ENCODE measurements at regions not wholly inside any gene's neighbourhood (a gene's known extent, or its start where the extent isn't known, plus 50 kb on each side); places are given as distances from the start of the nearest gene placed in this dataset.
"Not testable (repeated sequence)": the region's sequence is repeated elsewhere in the genome, so short reads cannot be mapped to it uniquely, and the experiment has no call there.

- no peak overlapping the region for H3K27ac Mint-ChIP-seq
- no peaks in the 10 kb centered on the region for H3K36me3 Mint-ChIP-seq (ENCODE audit: low read depth)
- H3K4me1 Mint-ChIP-seq: peaks cover 5% of the 10 kb centered on the region
- no peaks in the 10 kb centered on the region for H3K27me3 Mint-ChIP-seq
- peaks cover 8% of the 10 kb centered on the region for H3K9me3 Mint-ChIP-seq
- DNase-seq: no peak
- no peak overlapping the region for H3K4me3 Mint-ChIP-seq
- ChIA-PET CTCF (no interaction called here), POLR2A (no interaction called here)
Observed at GRCh38 chr9:88268886-88269285, 119.4 kb upstream of the SPIN1 start.

- Mint-ChIP-seq H3K27ac (no peak overlapping the region), H3K9me3 (peaks cover 8% of the 10 kb centered on the region), H3K27me3 (no peaks in the 10 kb centered on the region), H3K4me1 (peaks cover 5% of the 10 kb centered on the region), H3K36me3 (ENCODE audit: low read depth) (no peaks in the 10 kb centered on the region), H3K4me3 (no peak overlapping the region)
- ChIA-PET CTCF (no interaction called here), POLR2A (no interaction called here)
- no peak for DNase-seq
Observed at GRCh38 chr9:88267283-88267682, 121.0 kb upstream of the SPIN1 start.

GRCh38 chr9:88266416-88266815 lies 121.8 kb upstream of the SPIN1 start:
- Mint-ChIP-seq H3K27me3 (no peaks in the 10 kb centered on the region), H3K27ac (no peak overlapping the region), H3K4me1 (peaks cover 5% of the 10 kb centered on the region), H3K4me3 (no peak overlapping the region), H3K36me3 (ENCODE audit: low read depth) (no peaks in the 10 kb centered on the region), H3K9me3 (peaks cover 8% of the 10 kb centered on the region)
- POLR2A ChIA-PET: no interaction called here
- no peak for DNase-seq
- CTCF ChIA-PET: no interaction called here

DNA sequence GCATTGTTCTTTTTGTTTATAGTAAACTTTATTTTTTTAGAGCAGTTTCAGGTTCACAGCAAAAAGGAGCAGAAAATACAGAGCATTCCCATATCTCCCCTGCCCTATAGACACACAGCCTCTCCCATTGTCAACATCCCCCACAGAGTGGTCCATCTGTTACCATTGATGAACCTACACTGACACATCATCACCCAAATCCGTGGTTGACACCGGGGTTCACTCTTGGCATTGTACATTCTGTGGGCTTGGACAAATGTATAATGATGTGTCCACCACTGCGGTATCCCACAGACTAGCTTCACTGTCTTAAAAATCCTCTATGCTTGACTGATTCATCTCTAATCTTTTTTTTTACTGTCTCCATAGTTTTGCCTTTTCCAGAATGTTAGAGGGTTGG lies 120.7 kb upstream of the SPATA31C2 start:
- no peak overlapping the region for H3K4me3 Mint-ChIP-seq

DNA sequence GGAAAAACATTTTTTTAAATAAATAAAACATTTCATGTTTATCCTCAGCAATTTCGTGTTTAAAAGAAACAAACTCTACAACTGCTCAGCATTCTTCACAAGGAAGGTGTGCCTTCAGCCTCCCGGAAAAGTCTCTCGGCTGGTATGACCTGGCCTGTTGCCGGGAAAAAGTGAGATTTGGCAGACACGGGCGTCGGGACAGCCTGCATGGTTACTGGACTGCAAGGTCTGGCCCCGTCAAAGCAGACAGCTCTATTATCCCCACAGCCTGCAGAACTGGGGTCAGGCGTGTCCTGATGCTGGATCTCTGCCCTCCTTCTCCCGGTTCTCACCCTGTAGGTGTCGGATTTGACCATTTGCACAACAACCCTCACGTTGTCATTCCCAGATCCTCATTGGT lies 120.3 kb upstream of the SPATA31C2 start:
- ChIA-PET POLR2A (no interaction called here), CTCF (no interaction called here)
- Mint-ChIP-seq H3K27ac (no peak overlapping the region), H3K4me3 (no peak overlapping the region), H3K27me3 (peaks cover 7% of the 10 kb centered on the region), H3K4me1 (no peaks in the 10 kb centered on the region), H3K36me3 (ENCODE audit: low read depth) (no peaks in the 10 kb centered on the region), H3K9me3 (peaks cover 4% of the 10 kb centered on the region)
- no peak for DNase-seq

More for the DNA sequence above, 120.7 kb upstream of the SPATA31C2 start:
- ChIA-PET CTCF (no interaction called here), POLR2A (no interaction called here)
- H3K36me3 Mint-ChIP-seq (ENCODE audit: low read depth): no peaks in the 10 kb centered on the region
- H3K9me3 Mint-ChIP-seq: peaks cover under 1% of the 10 kb centered on the region
- no peak for DNase-seq
- H3K4me1 Mint-ChIP-seq: no peaks in the 10 kb centered on the region
- H3K27ac Mint-ChIP-seq: no peak overlapping the region
- H3K27me3 Mint-ChIP-seq: peaks cover 7% of the 10 kb centered on the region

- CTCF ChIA-PET: no interaction called here
- Mint-ChIP-seq H3K27ac (no peak overlapping the region), H3K36me3 (ENCODE audit: low read depth) (no peaks in the 10 kb centered on the region), H3K27me3 (peaks cover 7% of the 10 kb centered on the region), H3K9me3 (peaks cover 4% of the 10 kb centered on the region), H3K4me3 (no peak overlapping the region), H3K4me1 (no peaks in the 10 kb centered on the region)
- POLR2A ChIA-PET: no interaction called here
- no peak for DNase-seq
Observed at GRCh38 chr9:88258024-88258423, 119.7 kb upstream of the SPATA31C2 start.

- Mint-ChIP-seq H3K36me3 (ENCODE audit: low read depth) (peaks cover 6% of the 10 kb centered on the region), H3K4me3 (no peak overlapping the region), H3K9me3 (peaks cover 14% of the 10 kb centered on the region), H3K27ac (no peak overlapping the region), H3K4me1 (no peaks in the 10 kb centered on the region), H3K27me3 (peaks cover 7% of the 10 kb centered on the region)
- DNase-seq: no peak
- ChIA-PET POLR2A (no interaction called here), CTCF (no interaction called here)
Observed at GRCh38 chr9:88256216-88256615, 117.9 kb upstream of the SPATA31C2 start.

DNA sequence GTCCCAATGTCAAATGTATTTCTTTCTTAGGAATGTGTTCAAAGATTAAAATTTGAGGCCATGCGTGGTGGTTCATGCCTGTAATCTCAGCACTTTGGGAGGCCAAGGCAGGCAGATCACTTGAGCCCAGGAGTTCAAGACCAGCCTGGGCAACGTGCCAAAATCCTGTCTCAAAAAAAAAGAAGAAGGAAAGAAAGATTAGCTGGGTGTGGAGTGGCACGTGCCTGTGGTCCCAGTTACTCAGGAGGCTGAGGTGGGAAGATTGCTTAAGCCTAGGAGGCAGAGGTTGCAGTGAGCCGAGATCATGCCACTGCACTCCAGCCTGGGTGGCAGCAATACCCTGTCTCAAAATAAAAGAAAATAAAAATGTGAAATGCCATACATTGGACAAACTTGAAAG lies 117.5 kb upstream of the SPATA31C2 start:
- H3K4me3 Mint-ChIP-seq; H3K27ac Mint-ChIP-seq; H3K27me3 Mint-ChIP-seq; H3K4me1 Mint-ChIP-seq; H3K36me3 Mint-ChIP-seq (ENCODE audit: low read depth); POLR2A ChIA-PET; DNase-seq; CTCF ChIA-PET: not testable (repeated sequence)
- H3K9me3 Mint-ChIP-seq: peaks cover 18% of the 10 kb centered on the region

- H3K4me3 Mint-ChIP-seq: no peak overlapping the region
- peaks cover 8% of the 10 kb centered on the region for H3K36me3 Mint-ChIP-seq (ENCODE audit: low read depth)
- CTCF ChIA-PET: no interaction called here
- POLR2A ChIA-PET: no interaction called here
- H3K27me3 Mint-ChIP-seq: peaks cover 18% of the 10 kb centered on the region
- H3K4me1 Mint-ChIP-seq: no peaks in the 10 kb centered on the region
- H3K27ac Mint-ChIP-seq: no peak overlapping the region
- H3K9me3 Mint-ChIP-seq: peaks cover 27% of the 10 kb centered on the region
- DNase-seq: no peak
Observed at GRCh38 chr9:88251903-88252302, 113.6 kb upstream of the SPATA31C2 start.

GRCh38 chr9:88243736-88244135 lies 105.5 kb upstream of the SPATA31C2 start:
- H3K4me3 Mint-ChIP-seq: no peak overlapping the region
- peaks cover 29% of the 10 kb centered on the region for H3K27me3 Mint-ChIP-seq
- H3K36me3 Mint-ChIP-seq (ENCODE audit: low read depth): no peaks in the 10 kb centered on the region
- POLR2A ChIA-PET: no interaction called here
- H3K27ac Mint-ChIP-seq: no peak overlapping the region
- H3K9me3 Mint-ChIP-seq: no peaks in the 10 kb centered on the region
- no peak for DNase-seq
- no peaks in the 10 kb centered on the region for H3K4me1 Mint-ChIP-seq
- CTCF ChIA-PET: no interaction called here

GRCh38 chr9:88242879-88243278 lies 104.6 kb upstream of the SPATA31C2 start:
- DNase-seq: no peak

GRCh38 chr9:88237991-88238571 lies 99.8 kb upstream of the SPATA31C2 start:
- CTCF ChIA-PET: no interaction called here
- H3K4me1 Mint-ChIP-seq: peaks cover 6% of the 10 kb centered on the region
- no peak for DNase-seq
- H3K4me3 Mint-ChIP-seq: no peak overlapping the region
- H3K27ac Mint-ChIP-seq: no peak overlapping the region
- POLR2A ChIA-PET: no interaction called here
- peaks cover 17% of the 10 kb centered on the region for H3K27me3 Mint-ChIP-seq
- H3K9me3 Mint-ChIP-seq: no peaks in the 10 kb centered on the region
- no peaks in the 10 kb centered on the region for H3K36me3 Mint-ChIP-seq (ENCODE audit: low read depth)

More at GRCh38 chr9:88242879-88243278, 104.6 kb upstream of the SPATA31C2 start:
- peaks cover 25% of the 10 kb centered on the region for H3K27me3 Mint-ChIP-seq
- no peaks in the 10 kb centered on the region for H3K9me3 Mint-ChIP-seq
- POLR2A ChIA-PET: interaction anchor here (0.6 kb wide), 1 partner anchor 256 kb away, joined by 3 read pairs; no protein-coding TSS in a partner anchor
- peaks cover 5% of the 10 kb centered on the region for H3K4me1 Mint-ChIP-seq
- no peak overlapping the region for H3K27ac Mint-ChIP-seq
- no peak overlapping the region for H3K4me3 Mint-ChIP-seq
- CTCF ChIA-PET: interaction anchor here (0.6 kb wide), 1 partner anchor 398 kb away, joined by 3 read pairs; no protein-coding TSS in a partner anchor
- no peaks in the 10 kb centered on the region for H3K36me3 Mint-ChIP-seq (ENCODE audit: low read depth)

DNA sequence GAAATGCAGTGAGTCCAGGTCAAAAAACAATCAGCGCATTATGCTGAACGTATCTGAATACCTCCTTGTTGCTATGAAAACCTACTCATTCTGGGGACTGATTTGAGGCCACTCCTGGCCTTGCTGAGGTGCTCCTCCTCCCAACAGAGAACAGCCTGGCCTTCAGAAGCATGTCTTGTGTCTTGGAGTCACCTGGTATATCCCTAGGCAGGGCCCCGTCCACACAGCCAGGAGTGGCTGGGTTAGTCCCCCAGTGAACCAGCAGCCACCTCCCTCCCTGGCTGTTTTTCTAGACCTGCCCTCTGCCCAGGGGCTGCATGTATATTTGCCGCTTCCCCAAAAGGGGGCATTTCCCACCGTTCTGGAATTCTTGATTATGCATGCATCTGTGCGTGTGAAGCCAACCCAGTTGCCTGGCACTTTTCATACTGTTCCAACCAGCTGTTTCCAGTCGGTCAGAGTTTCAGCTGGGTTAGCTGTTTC lies 99.2 kb upstream of the SPATA31C2 start:
- Mint-ChIP-seq H3K27ac (no peak overlapping the region), H3K36me3 (ENCODE audit: low read depth) (no peaks in the 10 kb centered on the region), H3K4me1 (peaks cover 6% of the 10 kb centered on the region), H3K27me3 (peaks cover 12% of the 10 kb centered on the region), H3K4me3 (no peak overlapping the region), H3K9me3 (no peaks in the 10 kb centered on the region)
- ChIA-PET POLR2A (no interaction called here), CTCF (no interaction called here)
- no peak for DNase-seq

DNA sequence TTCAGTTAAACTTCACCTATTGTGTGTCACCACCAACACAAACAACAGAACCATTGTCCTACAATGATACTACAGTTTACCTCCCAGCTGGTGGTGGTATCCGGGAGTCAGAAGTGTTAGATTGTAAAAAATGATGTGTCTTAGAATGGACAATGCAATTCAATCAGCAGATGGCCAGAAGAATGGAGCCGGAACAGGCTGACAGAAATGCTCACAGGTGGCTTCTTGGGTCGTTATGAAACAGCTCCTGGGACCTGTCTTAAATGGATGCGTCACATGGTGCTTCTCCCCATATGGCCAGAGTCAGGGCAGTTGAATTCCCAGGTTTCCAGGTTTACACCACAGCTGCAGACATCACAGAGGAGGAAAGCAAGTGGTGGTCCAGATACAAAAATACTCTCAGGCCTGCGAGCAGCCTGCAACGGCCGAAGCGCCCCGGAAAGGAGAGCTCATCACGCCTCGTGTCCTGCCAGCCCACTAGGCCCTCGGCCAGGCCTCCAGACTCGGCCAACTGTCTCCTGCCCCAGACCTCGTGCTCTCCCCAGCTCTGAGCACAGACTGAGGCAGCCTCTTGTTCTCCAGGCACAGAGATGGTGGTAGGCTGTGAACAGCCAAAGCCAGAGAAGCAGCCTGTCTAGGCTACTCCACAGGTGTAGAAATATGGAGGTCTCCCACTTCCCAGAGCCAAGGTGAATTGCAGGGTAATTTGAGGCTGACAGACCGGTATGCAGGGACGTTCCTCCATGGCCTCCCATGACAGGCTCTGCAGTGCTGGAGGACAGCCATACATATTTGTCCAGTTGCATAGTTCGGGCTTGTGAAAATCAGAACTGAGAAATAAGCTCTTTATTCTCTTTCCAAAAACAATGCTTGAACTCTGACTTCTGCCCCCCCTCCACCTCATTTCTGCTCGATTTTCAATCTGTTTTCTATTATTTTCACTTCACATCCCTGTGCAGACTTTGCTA lies 98.5 kb upstream of the SPATA31C2 start:
- no peak overlapping the region for H3K27ac Mint-ChIP-seq
- ChIA-PET CTCF (no interaction called here), POLR2A (no interaction called here)
- peaks cover 12% of the 10 kb centered on the region for H3K27me3 Mint-ChIP-seq
- peaks cover 6% of the 10 kb centered on the region for H3K4me1 Mint-ChIP-seq
- DNase-seq: no peak
- H3K36me3 Mint-ChIP-seq (ENCODE audit: low read depth): no peaks in the 10 kb centered on the region
- H3K9me3 Mint-ChIP-seq: no peaks in the 10 kb centered on the region
- no peak overlapping the region for H3K4me3 Mint-ChIP-seq
